ENCODE measurements at regions not wholly inside any gene's neighbourhood (a gene's known extent, or its start where the extent isn't known, plus 50 kb on each side); places are given as distances from the start of the nearest gene placed in this dataset.

GRCh38 chr2:219758907-219759680 is 131.7 kb downstream of the SLC4A3 start:
- intact Hi-C loops (cut with micrococcal nuclease): no loop called here
- ATAC-seq: no peak
- Histone ChIP-seq H3K9me2 (replicated peaks; ENCODE audit: low read length) (no peaks in the 10 kb centered on the region), H3K9me3 (ENCODE audit: low read length) (no peaks in the 10 kb centered on the region), H3K27ac (ENCODE audit: low read length) (no peak overlapping the region), H3K27me3 (ENCODE audit: low read length) (no peaks in the 10 kb centered on the region; the same call in 1 of the 2 replicates), H3K4me3 (ENCODE audit: low read length) (no peak overlapping the region), H3F3A (ENCODE audit: low read length, unreplicated experiment) (no peaks in the 10 kb centered on the region), H3K79me2 (ENCODE audit: low read length) (no peaks in the 10 kb centered on the region), H3K4me2 (ENCODE audit: low read length) (no peak overlapping the region), H3K4me1 (ENCODE audit: insufficient read depth, low read length) (no peaks in the 10 kb centered on the region), H3K36me3 (ENCODE audit: low read depth, low read length) (no peaks in the 10 kb centered on the region), H4K20me1 (ENCODE audit: low read length) (no peaks in the 10 kb centered on the region), H3K9ac (ENCODE audit: low read length) (no peak overlapping the region), H2AFZ (ENCODE audit: low read length) (no peak overlapping the region)
- CTCF ChIA-PET: no interaction called here
- no peak for DNase-seq
- POLR2A ChIA-PET (ENCODE audit: unreplicated experiment): no interaction called here
- TF ChIP-seq CTCF (conservative IDR thresholded peaks at IDR 0.05; ENCODE audit: low read depth, low read length) (no peak), EZH2 (IDR thresholded peaks at IDR 0.05; ENCODE audit: low read length, unreplicated experiment) (no peak), EZH2phosphoT487 (IDR thresholded peaks at IDR 0.05; ENCODE audit: borderline replicate concordance, low read length) (no peak)
- BruUV-seq (replicated peaks): no TSS peak

GRCh38 chr2:219759801-219760200 is 132.4 kb downstream of the SLC4A3 start:
- Histone ChIP-seq H3K9ac (ENCODE audit: low read length) (no peak overlapping the region), H3F3A (ENCODE audit: low read length, unreplicated experiment) (no peaks in the 10 kb centered on the region), H3K36me3 (ENCODE audit: low read depth, low read length) (no peaks in the 10 kb centered on the region), H3K79me2 (ENCODE audit: low read length) (no peaks in the 10 kb centered on the region), H4K20me1 (ENCODE audit: low read length) (no peaks in the 10 kb centered on the region), H3K9me2 (replicated peaks; ENCODE audit: low read length) (no peaks in the 10 kb centered on the region), H3K4me1 (ENCODE audit: insufficient read depth, low read length) (no peaks in the 10 kb centered on the region), H2AFZ (ENCODE audit: low read length) (no peak overlapping the region), H3K27ac (ENCODE audit: low read length) (no peak overlapping the region), H3K4me3 (ENCODE audit: low read length) (no peak overlapping the region), H3K4me2 (ENCODE audit: low read length) (no peak overlapping the region), H3K27me3 (ENCODE audit: low read length) (no peaks in the 10 kb centered on the region; the same call in 1 of the 2 replicates), H3K9me3 (ENCODE audit: low read length) (no peaks in the 10 kb centered on the region)
- BruUV-seq (replicated peaks): no TSS peak
- ChIA-PET POLR2A (ENCODE audit: unreplicated experiment) (no interaction called here), CTCF (no interaction called here)
- DNase-seq (no peak), ATAC-seq (no peak)
- TF ChIP-seq CTCF (conservative IDR thresholded peaks at IDR 0.05; ENCODE audit: low read depth, low read length): no peak
- no peak for TF ChIP-seq EZH2 (IDR thresholded peaks at IDR 0.05; ENCODE audit: low read length, unreplicated experiment)
- no peak for TF ChIP-seq EZH2phosphoT487 (IDR thresholded peaks at IDR 0.05; ENCODE audit: borderline replicate concordance, low read length)
- intact Hi-C loops (cut with micrococcal nuclease): no loop called here

DNA sequence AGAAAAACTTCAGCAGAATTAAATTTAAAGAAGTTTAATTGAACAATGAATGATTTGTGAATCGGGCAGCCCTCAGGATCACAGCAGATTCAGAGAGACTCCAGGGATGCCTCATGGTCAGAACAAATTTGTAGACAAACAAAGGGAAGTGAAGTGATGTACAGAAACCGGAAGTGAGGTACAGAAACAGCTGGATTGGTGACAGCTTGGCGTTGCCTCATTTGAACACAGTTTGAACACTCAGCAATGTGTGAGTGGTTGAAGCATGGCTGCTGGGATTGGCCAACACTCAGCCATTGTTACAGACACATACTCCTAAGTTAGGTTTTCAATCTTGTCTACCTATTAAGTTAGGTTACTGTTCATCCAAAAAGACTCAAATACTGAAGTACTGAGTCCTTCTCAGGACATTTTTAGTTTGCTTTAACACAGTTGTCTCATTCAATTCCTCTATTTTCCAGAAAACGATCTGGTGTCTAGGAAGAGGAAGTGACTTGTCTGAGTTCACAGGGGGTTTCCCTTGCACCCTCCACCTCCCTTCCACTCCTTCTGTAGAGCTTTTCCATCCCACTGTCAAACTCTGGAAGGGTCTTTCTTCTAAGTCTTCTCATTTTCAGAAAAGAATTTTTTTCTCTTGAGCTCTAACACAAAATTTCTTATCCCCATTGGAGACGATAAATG is 137.9 kb downstream of the SLC4A3 start:
- H3K4me1 ChIP-seq (ENCODE audit: insufficient read depth, low read length): no peaks in the 10 kb centered on the region
- no peak overlapping the region for H3K9ac ChIP-seq (ENCODE audit: low read length)
- H3K36me3 ChIP-seq (ENCODE audit: low read depth, low read length): no peaks in the 10 kb centered on the region
- no peaks in the 10 kb centered on the region for H4K20me1 ChIP-seq (ENCODE audit: low read length)
- CTCF ChIA-PET: no interaction called here
- no peaks in the 10 kb centered on the region for H3F3A ChIP-seq (ENCODE audit: low read length, unreplicated experiment)
- ATAC-seq: no peak
- no peaks in the 10 kb centered on the region for H3K9me3 ChIP-seq (ENCODE audit: low read length)
- POLR2A ChIA-PET (ENCODE audit: unreplicated experiment): interaction anchor here (0.5 kb wide), 1 partner anchor 154 kb away, joined by 3 read pairs; no protein-coding TSS in a partner anchor
- BruUV-seq (replicated peaks): no TSS peak
- H3K27me3 ChIP-seq (ENCODE audit: low read length): no peaks in the 10 kb centered on the region
- DNase-seq: no peak
- H3K4me3 ChIP-seq (ENCODE audit: low read length): no peak overlapping the region
- intact Hi-C loops (cut with micrococcal nuclease): no loop called here
- H3K9me2 ChIP-seq (replicated peaks; ENCODE audit: low read length): no peaks in the 10 kb centered on the region
- TF ChIP-seq EZH2phosphoT487 (IDR thresholded peaks at IDR 0.05; ENCODE audit: borderline replicate concordance, low read length) (no peak), EZH2 (IDR thresholded peaks at IDR 0.05; ENCODE audit: low read length, unreplicated experiment) (no peak), CTCF (conservative IDR thresholded peaks at IDR 0.05; ENCODE audit: low read depth, low read length) (no peak)
- no peaks in the 10 kb centered on the region for H3K79me2 ChIP-seq (ENCODE audit: low read length)
- H3K4me2 ChIP-seq (ENCODE audit: low read length): no peak overlapping the region
- no peak overlapping the region for H2AFZ ChIP-seq (ENCODE audit: low read length)
- H3K27ac ChIP-seq (ENCODE audit: low read length): no peak overlapping the region
